ENCODE measurements at regions not wholly inside any gene's neighbourhood (a gene's known extent, or its start where the extent isn't known, plus 50 kb on each side); places are given as distances from the start of the nearest gene placed in this dataset.

- TF ChIP-seq, protein P1, sequence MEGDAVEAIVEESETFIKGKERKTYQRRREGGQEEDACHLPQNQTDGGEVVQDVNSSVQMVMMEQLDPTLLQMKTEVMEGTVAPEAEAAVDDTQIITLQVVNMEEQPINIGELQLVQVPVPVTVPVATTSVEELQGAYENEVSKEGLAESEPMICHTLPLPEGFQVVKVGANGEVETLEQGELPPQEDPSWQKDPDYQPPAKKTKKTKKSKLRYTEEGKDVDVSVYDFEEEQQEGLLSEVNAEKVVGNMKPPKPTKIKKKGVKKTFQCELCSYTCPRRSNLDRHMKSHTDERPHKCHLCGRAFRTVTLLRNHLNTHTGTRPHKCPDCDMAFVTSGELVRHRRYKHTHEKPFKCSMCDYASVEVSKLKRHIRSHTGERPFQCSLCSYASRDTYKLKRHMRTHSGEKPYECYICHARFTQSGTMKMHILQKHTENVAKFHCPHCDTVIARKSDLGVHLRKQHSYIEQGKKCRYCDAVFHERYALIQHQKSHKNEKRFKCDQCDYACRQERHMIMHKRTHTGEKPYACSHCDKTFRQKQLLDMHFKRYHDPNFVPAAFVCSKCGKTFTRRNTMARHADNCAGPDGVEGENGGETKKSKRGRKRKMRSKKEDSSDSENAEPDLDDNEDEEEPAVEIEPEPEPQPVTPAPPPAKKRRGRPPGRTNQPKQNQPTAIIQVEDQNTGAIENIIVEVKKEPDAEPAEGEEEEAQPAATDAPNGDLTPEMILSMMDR (IDR thresholded peaks at IDR 0.05) = no peak
- TF ChIP-seq POLR2AphosphoS5 (IDR thresholded peaks at IDR 0.05) = no peak
Measured at GRCh38 chr13:55255236-55255635, 1885.5 kb upstream of the PRR20A start.

Measured in suprapubic skin (tissue), 3 donors.